Parathyroid adenoma (tissue), 2 donors: ENCODE measurements at regions not wholly inside any gene's neighbourhood (a gene's known extent, or its start where the extent isn't known, plus 50 kb on each side); places are given as distances from the start of the nearest gene placed in this dataset.

Experiments
- H2AFZ ChIP-seq: fragments of 300-600 bp; sonication (generic); one replicate; pipeline ENCODE4 v1.7.0; 2017; ENCODE audit warnings: antibody characterized with exemption, mild to moderate bottlenecking
- H3K27ac ChIP-seq: fragments of 300-600 bp; sonication (generic); one replicate; pipeline ENCODE4 v1.7.0; 2017
- H3K27me3 ChIP-seq: fragments of 300-600 bp; sonication (generic); one replicate; pipeline ENCODE4 v1.7.0; 2017; ENCODE audit warnings: low read length; ENCODE audit not compliant: control insufficient read depth, insufficient read depth
- H3K36me3 ChIP-seq: fragments of 300-600 bp; sonication (generic); one replicate; pipeline ENCODE4 v1.7.0; 2017; ENCODE audit warnings: low read length; ENCODE audit not compliant: control insufficient read depth, insufficient read depth
- H3K4me1 ChIP-seq: fragments of 300-600 bp; sonication (generic); one replicate; pipeline ENCODE4 v1.7.0; 2017; ENCODE audit warnings: control low read depth
- H3K4me2 ChIP-seq: fragments of 300-600 bp; sonication (generic); one replicate; pipeline ENCODE4 v1.7.0; 2017; ENCODE audit warnings: low read length
- H3K4me3 ChIP-seq: fragments of 300-600 bp; sonication (generic); one replicate; pipeline ENCODE4 v1.7.0; 2017; ENCODE audit warnings: low read depth, low read length
- H3K79me2 ChIP-seq: fragments of 300-600 bp; sonication (generic); one replicate; pipeline ENCODE4 v1.7.0; 2017; ENCODE audit warnings: control low read depth
- H3K9ac ChIP-seq: fragments of 300-600 bp; sonication (generic); one replicate; pipeline ENCODE4 v1.7.0; 2017; ENCODE audit warnings: mild to moderate bottlenecking
- H3K9me3 ChIP-seq: fragments of 300-600 bp; sonication (generic); one replicate; pipeline ENCODE4 v1.7.0; 2017; ENCODE audit warnings: low read length; ENCODE audit not compliant: control insufficient read depth
- CTCF ChIP-seq: fragments of 300-600 bp; sonication (generic); IDR thresholded peaks from one replicate; pipeline ENCODE4 v1.7.0; 2017; ENCODE audit warnings: antibody characterized with exemption, mild to moderate bottlenecking
- donor health status: primary hyperparathyroidism.

GRCh38 chr6:120785459-120786086 lies 548.7 kb downstream of the TBC1D32 start:
- no peaks in the 10 kb centered on the region for H3K36me3 ChIP-seq
- no peaks in the 10 kb centered on the region for H3K9me3 ChIP-seq
- no peaks in the 10 kb centered on the region for H3K79me2 ChIP-seq
- no peak overlapping the region for H3K27ac ChIP-seq
- H2AFZ ChIP-seq: no peak overlapping the region
- H3K4me2 ChIP-seq: no peak overlapping the region
- no peaks in the 10 kb centered on the region for H3K4me1 ChIP-seq
- TF ChIP-seq CTCF: no peak
- no peak overlapping the region for H3K9ac ChIP-seq
- no peaks in the 10 kb centered on the region for H3K27me3 ChIP-seq
- H3K4me3 ChIP-seq: no peak overlapping the region

DNA sequence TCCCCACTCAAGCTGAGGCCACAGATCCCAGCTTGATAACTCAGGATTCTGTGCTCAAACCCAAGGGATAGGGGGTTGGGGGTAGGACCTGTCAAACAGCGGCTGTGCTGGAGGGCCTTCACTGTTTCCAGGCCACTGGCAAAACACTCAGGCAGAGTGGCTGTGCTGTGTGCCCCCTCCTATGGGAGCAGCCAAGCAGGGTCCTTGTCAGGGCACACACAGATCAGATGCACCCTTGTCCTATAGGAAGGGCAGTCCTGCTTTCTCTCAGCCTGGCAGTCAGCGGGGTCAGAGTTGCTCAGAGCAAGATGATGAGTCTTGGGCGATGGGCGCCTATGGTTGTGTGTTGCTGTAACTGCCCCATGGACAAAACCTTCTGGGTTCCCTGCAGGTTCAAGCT lies 554.8 kb downstream of the TBC1D32 start:
- no peak for TF ChIP-seq CTCF
- H3K4me1 ChIP-seq: no peaks in the 10 kb centered on the region

GRCh38 chr6:120775698-120776097 lies 558.6 kb downstream of the TBC1D32 start:
- H3K4me3 ChIP-seq: no peak overlapping the region
- H2AFZ ChIP-seq: no peak overlapping the region
- no peaks in the 10 kb centered on the region for H3K27me3 ChIP-seq
- no peak overlapping the region for H3K9ac ChIP-seq
- H3K79me2 ChIP-seq: no peaks in the 10 kb centered on the region
- H3K9me3 ChIP-seq: no peaks in the 10 kb centered on the region
- H3K4me2 ChIP-seq: no peak overlapping the region
- H3K27ac ChIP-seq: no peak overlapping the region
- TF ChIP-seq CTCF: no peak
- no peaks in the 10 kb centered on the region for H3K4me1 ChIP-seq
- H3K36me3 ChIP-seq: no peaks in the 10 kb centered on the region

More for the DNA sequence above, 554.8 kb downstream of the TBC1D32 start:
- H3K27me3 ChIP-seq: no peaks in the 10 kb centered on the region
- no peaks in the 10 kb centered on the region for H3K9me3 ChIP-seq
- no peak overlapping the region for H3K4me2 ChIP-seq
- no peaks in the 10 kb centered on the region for H3K79me2 ChIP-seq
- H2AFZ ChIP-seq: no peak overlapping the region
- no peak overlapping the region for H3K27ac ChIP-seq
- no peaks in the 10 kb centered on the region for H3K36me3 ChIP-seq
- H3K9ac ChIP-seq: no peak overlapping the region
- no peak overlapping the region for H3K4me3 ChIP-seq

- TF ChIP-seq CTCF: no peak
- H2AFZ ChIP-seq: no peak overlapping the region
- no peaks in the 10 kb centered on the region for H3K79me2 ChIP-seq
- H3K9me3 ChIP-seq: no peaks in the 10 kb centered on the region
- no peaks in the 10 kb centered on the region for H3K27me3 ChIP-seq
- H3K4me1 ChIP-seq: no peaks in the 10 kb centered on the region
- H3K36me3 ChIP-seq: no peaks in the 10 kb centered on the region
- H3K4me3 ChIP-seq: no peak overlapping the region
- no peak overlapping the region for H3K4me2 ChIP-seq
- no peak overlapping the region for H3K9ac ChIP-seq
- H3K27ac ChIP-seq: no peak overlapping the region
Measured at GRCh38 chr6:120774275-120774674, 560.0 kb downstream of the TBC1D32 start.

GRCh38 chr6:120771019-120771418 lies 563.3 kb downstream of the TBC1D32 start:
- Histone ChIP-seq H3K36me3 (no peaks in the 10 kb centered on the region), H3K4me2 (no peak overlapping the region), H3K9ac (no peak overlapping the region), H2AFZ (no peak overlapping the region), H3K4me1 (no peaks in the 10 kb centered on the region), H3K27me3 (no peaks in the 10 kb centered on the region), H3K79me2 (no peaks in the 10 kb centered on the region), H3K9me3 (no peaks in the 10 kb centered on the region), H3K4me3 (no peak overlapping the region), H3K27ac (no peak overlapping the region)
- TF ChIP-seq CTCF: no peak
